LHCN-M2 (cell line): ENCODE measurements at regions not wholly inside any gene's neighbourhood (a gene's known extent, or its start where the extent isn't known, plus 50 kb on each side); places are given as distances from the start of the nearest gene placed in this dataset.
"Not testable (repeated sequence)": the region's sequence is repeated elsewhere in the genome, so short reads cannot be mapped to it uniquely, and the experiment has no call there.

ENCODE experiments used
- DNase-seq: peaks from one replicate; pipeline ENCODE4 v3.0.0-alpha.2; 2012; ENCODE audit warnings: low read depth

GRCh38 chr7:69110450-69111050, 487.7 kb upstream of the AUTS2 start:
- no peak for DNase-seq

- DNase-seq: no peak
These were observed 483.9 kb upstream of the AUTS2 start for GRCh38 chr7:69114374-69114773.

- DNase-seq: no peak
These were observed 482.5 kb upstream of the AUTS2 start for GRCh38 chr7:69115788-69116187.

GRCh38 chr7:69116196-69116595, 482.1 kb upstream of the AUTS2 start:
- not testable (repeated sequence) for DNase-seq

- no peak for DNase-seq
These were observed 475.3 kb upstream of the AUTS2 start for GRCh38 chr7:69122953-69123352.

- no peak for DNase-seq
These were observed 471.3 kb upstream of the AUTS2 start for GRCh38 chr7:69126896-69127479.

- no peak for DNase-seq
These were observed 468.8 kb upstream of the AUTS2 start for GRCh38 chr7:69129524-69129923.

- DNase-seq: no peak
These were observed 468.3 kb upstream of the AUTS2 start for GRCh38 chr7:69129951-69130350.

- DNase-seq: no peak
These were observed 467.9 kb upstream of the AUTS2 start for GRCh38 chr7:69130396-69130795.

- DNase-seq: no peak
These were observed 464.0 kb upstream of the AUTS2 start for GRCh38 chr7:69134316-69134715.

GRCh38 chr7:69147631-69148030, 450.6 kb upstream of the AUTS2 start:
- DNase-seq: no peak

- DNase-seq: no peak
These were observed 448.2 kb upstream of the AUTS2 start for GRCh38 chr7:69149804-69150782.

GRCh38 chr7:69162326-69162725, 435.9 kb upstream of the AUTS2 start:
- no peak for DNase-seq

GRCh38 chr7:69162931-69163670, 435.2 kb upstream of the AUTS2 start:
- no peak for DNase-seq

GRCh38 chr7:69166979-69167516, 431.2 kb upstream of the AUTS2 start:
- no peak for DNase-seq

- no peak for DNase-seq
These were observed 428.9 kb upstream of the AUTS2 start for GRCh38 chr7:69169386-69169785.

- no peak for DNase-seq
These were observed 425.8 kb upstream of the AUTS2 start for GRCh38 chr7:69172357-69173077.

GRCh38 chr7:69173341-69173740, 424.9 kb upstream of the AUTS2 start:
- DNase-seq: no peak

- DNase-seq: no peak
These were observed 424.4 kb upstream of the AUTS2 start for GRCh38 chr7:69173846-69174245.

GRCh38 chr7:69176841-69177240, 421.4 kb upstream of the AUTS2 start:
- no peak for DNase-seq

GRCh38 chr7:69177461-69177861, 420.8 kb upstream of the AUTS2 start:
- DNase-seq: no peak
